ENCODE measurements at regions not wholly inside any gene's neighbourhood (a gene's known extent, or its start where the extent isn't known, plus 50 kb on each side); places are given as distances from the start of the nearest gene placed in this dataset.

DNA sequence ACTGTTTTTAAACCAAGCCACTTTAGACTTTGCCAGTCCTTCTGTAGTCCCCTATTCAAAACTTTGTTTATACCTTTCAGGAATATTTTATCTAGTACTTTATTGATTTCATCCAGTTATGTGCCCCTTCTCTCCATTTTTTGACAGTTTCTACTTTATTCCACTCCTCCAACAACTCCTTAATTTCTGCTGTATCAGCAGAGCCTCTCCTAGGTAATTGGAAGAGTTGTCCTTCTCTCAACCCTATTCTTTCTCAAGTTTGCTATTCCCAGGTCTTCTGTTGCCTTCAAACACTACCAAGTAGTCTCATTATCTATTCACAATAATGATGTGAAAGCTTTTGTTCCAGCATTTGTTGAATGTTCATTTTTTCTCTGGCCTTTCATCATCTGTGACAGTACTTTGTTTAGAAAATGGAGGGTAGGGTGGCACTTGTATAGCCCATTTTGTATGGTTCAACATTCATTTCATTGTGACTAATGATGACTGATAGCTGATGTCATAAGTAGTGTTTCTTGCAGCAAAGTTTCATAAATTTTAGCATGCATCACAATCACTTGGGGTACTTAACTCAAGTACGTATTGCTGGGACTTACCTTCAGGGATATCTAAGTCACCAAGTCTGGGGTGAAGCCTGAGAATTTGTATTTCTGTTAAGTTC lies 204.4 kb upstream of the DMRT1 start:
- no peak for DNase-seq (ENCODE audit: low read depth in 2 of 2)
- Histone ChIP-seq H3K27ac (ENCODE audit: insufficient read depth, low read length) (no peak overlapping the region), H3K9ac (ENCODE audit: insufficient read depth, low read length) (no peak overlapping the region), H3K36me3 (ENCODE audit: control insufficient read depth, insufficient read depth, low read length) (no peaks in the 10 kb centered on the region), H3K4me3 (replicated peaks in 1 of 4; ENCODE audit: control extremely low read depth in 1 of 4, insufficient read depth in 1 of 4, low read depth in 3 of 4, low read length in 4 of 4) (no peak overlapping the region), H3K79me2 (ENCODE audit: control insufficient read depth, insufficient read depth, low read length) (no peaks in the 10 kb centered on the region), H3K27me3 (ENCODE audit: control insufficient read depth, insufficient read depth, low read length) (no peaks in the 10 kb centered on the region), H3K9me3 (ENCODE audit: control insufficient read depth, insufficient read depth, low read depth, low read length) (no peaks in the 10 kb centered on the region), H3K4me2 (ENCODE audit: extremely low read depth, insufficient read depth, low read length) (no peak overlapping the region), H4K20me1 (ENCODE audit: control insufficient read depth, extremely low read depth, insufficient read depth, low read length) (no peaks in the 10 kb centered on the region), H3K4me1 (ENCODE audit: control insufficient read depth, extremely low read depth, insufficient read depth, low read length) (no peaks in the 10 kb centered on the region), H2AFZ (ENCODE audit: low read length) (no peak overlapping the region)
- no peak for TF ChIP-seq EZH2 (IDR thresholded peaks at IDR 0.05; ENCODE audit: low read length, missing control alignments)
- TF ChIP-seq CTCF (conservative IDR thresholded peaks at IDR 0.05 in 1 of 2, IDR thresholded peaks at IDR 0.05 in 1 of 2; ENCODE audit: low read depth in 1 of 2, low read length in 2 of 2): no peak

- no peaks in the 10 kb centered on the region for H3K79me2 ChIP-seq (ENCODE audit: control insufficient read depth, insufficient read depth, low read length)
- no peak overlapping the region for H3K9ac ChIP-seq (ENCODE audit: insufficient read depth, low read length)
- H3K4me2 ChIP-seq (ENCODE audit: extremely low read depth, insufficient read depth, low read length): no peak overlapping the region
- no peak overlapping the region for H3K27ac ChIP-seq (ENCODE audit: insufficient read depth, low read length)
- no peaks in the 10 kb centered on the region for H3K4me1 ChIP-seq (ENCODE audit: control insufficient read depth, extremely low read depth, insufficient read depth, low read length)
- DNase-seq (ENCODE audit: low read depth in 2 of 2): no peak
- no peaks in the 10 kb centered on the region for H3K27me3 ChIP-seq (ENCODE audit: control insufficient read depth, insufficient read depth, low read length)
- H3K4me3 ChIP-seq (replicated peaks in 1 of 4; ENCODE audit: control extremely low read depth in 1 of 4, insufficient read depth in 1 of 4, low read depth in 3 of 4, low read length in 4 of 4): no peak overlapping the region
- H2AFZ ChIP-seq (ENCODE audit: low read length): no peak overlapping the region
- no peaks in the 10 kb centered on the region for H3K9me3 ChIP-seq (ENCODE audit: control insufficient read depth, insufficient read depth, low read depth, low read length)
- no peaks in the 10 kb centered on the region for H3K36me3 ChIP-seq (ENCODE audit: control insufficient read depth, insufficient read depth, low read length)
- no peaks in the 10 kb centered on the region for H4K20me1 ChIP-seq (ENCODE audit: control insufficient read depth, extremely low read depth, insufficient read depth, low read length)
- TF ChIP-seq EZH2 (IDR thresholded peaks at IDR 0.05; ENCODE audit: low read length, missing control alignments) (no peak), CTCF (conservative IDR thresholded peaks at IDR 0.05 in 1 of 2, IDR thresholded peaks at IDR 0.05 in 1 of 2; ENCODE audit: low read depth in 1 of 2, low read length in 2 of 2) (no peak)
Observed at GRCh38 chr9:638152-638551, 203.3 kb upstream of the DMRT1 start.

GRCh38 chr9:642014-642413 lies 199.5 kb upstream of the DMRT1 start:
- Histone ChIP-seq H3K4me3 (replicated peaks in 1 of 4; ENCODE audit: control extremely low read depth in 1 of 4, insufficient read depth in 1 of 4, low read depth in 3 of 4, low read length in 4 of 4) (no peak overlapping the region), H2AFZ (ENCODE audit: low read length) (no peak overlapping the region), H3K36me3 (ENCODE audit: control insufficient read depth, insufficient read depth, low read length) (no peaks in the 10 kb centered on the region), H3K4me2 (ENCODE audit: extremely low read depth, insufficient read depth, low read length) (no peak overlapping the region), H3K9me3 (ENCODE audit: control insufficient read depth, insufficient read depth, low read depth, low read length) (no peaks in the 10 kb centered on the region), H4K20me1 (ENCODE audit: control insufficient read depth, extremely low read depth, insufficient read depth, low read length) (no peaks in the 10 kb centered on the region), H3K27ac (ENCODE audit: insufficient read depth, low read length) (no peak overlapping the region), H3K9ac (ENCODE audit: insufficient read depth, low read length) (no peak overlapping the region), H3K27me3 (ENCODE audit: control insufficient read depth, insufficient read depth, low read length) (no peaks in the 10 kb centered on the region), H3K4me1 (ENCODE audit: control insufficient read depth, extremely low read depth, insufficient read depth, low read length) (no peaks in the 10 kb centered on the region), H3K79me2 (ENCODE audit: control insufficient read depth, insufficient read depth, low read length) (no peaks in the 10 kb centered on the region)
- DNase-seq (ENCODE audit: low read depth in 2 of 2): no peak
- TF ChIP-seq CTCF (conservative IDR thresholded peaks at IDR 0.05 in 1 of 2, IDR thresholded peaks at IDR 0.05 in 1 of 2; ENCODE audit: low read depth in 1 of 2, low read length in 2 of 2) (no peak), EZH2 (IDR thresholded peaks at IDR 0.05; ENCODE audit: low read length, missing control alignments) (no peak)

Data from fibroblast of lung (primary cell).